ENCODE measurements at regions not wholly inside any gene's neighbourhood (a gene's known extent, or its start where the extent isn't known, plus 50 kb on each side); places are given as distances from the start of the nearest gene placed in this dataset.
"Not testable (repeated sequence)": the region's sequence is repeated elsewhere in the genome, so short reads cannot be mapped to it uniquely, and the experiment has no call there.

DNA sequence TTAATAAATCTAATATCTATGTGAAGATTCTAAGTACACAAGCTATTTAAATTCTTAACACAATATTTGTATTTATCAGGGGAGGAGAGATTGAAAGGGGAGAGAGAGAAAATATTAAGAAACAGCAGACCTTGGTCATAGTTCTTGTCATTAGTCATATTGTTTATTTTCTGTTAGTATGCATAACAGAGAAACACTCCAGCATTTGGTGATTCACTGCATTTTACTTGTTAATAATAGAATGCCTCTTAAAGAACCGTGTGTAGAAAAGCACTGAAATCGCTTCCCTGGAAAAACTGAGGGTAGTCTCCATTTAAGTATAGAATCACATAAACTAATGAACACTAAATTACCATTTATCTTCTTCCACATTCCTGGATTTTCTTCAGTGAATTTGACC is 122.7 kb upstream of the TRPC6 start:
- no peak for DNase-seq
- no peaks in the 10 kb centered on the region for H3K27me3 ChIP-seq (replicated peaks; ENCODE audit: control insufficient read depth, insufficient read depth, low read length)

DNA sequence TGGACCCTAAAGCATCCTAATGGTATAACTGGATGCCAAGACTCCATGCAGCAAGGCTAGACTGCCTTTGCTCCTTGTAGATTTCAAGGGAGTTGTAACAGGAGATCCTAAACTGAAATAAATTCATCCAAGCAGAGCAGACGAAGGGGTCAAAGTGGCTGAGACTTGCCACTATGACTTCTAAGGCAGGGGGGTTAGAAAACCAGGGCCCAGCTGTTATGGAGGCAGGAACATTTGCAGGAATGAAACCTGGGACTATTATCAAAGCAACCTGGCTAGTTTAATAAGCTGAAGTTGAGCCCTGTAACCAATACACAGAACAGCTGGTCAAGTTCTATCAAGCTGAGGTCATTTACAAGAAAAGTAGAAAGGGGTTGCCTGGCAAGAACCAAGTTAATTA is 122.2 kb upstream of the TRPC6 start:
- H3K4me3 Mint-ChIP-seq (ENCODE audit: unreplicated experiment), result no peak overlapping the region
- no peaks in the 10 kb centered on the region for H3K27me3 Mint-ChIP-seq (ENCODE audit: insufficient read depth, unreplicated experiment)
- no peaks in the 10 kb centered on the region for H3K36me3 ChIP-seq (ENCODE audit: control insufficient read depth, insufficient read depth, low read length)
- H3K4me3 ChIP-seq (ENCODE audit: low read depth, low read length), result no peak overlapping the region
- peaks cover 9% of the 10 kb centered on the region for H3K9me3 Mint-ChIP-seq (ENCODE audit: unreplicated experiment)
- TF ChIP-seq, protein P1, sequence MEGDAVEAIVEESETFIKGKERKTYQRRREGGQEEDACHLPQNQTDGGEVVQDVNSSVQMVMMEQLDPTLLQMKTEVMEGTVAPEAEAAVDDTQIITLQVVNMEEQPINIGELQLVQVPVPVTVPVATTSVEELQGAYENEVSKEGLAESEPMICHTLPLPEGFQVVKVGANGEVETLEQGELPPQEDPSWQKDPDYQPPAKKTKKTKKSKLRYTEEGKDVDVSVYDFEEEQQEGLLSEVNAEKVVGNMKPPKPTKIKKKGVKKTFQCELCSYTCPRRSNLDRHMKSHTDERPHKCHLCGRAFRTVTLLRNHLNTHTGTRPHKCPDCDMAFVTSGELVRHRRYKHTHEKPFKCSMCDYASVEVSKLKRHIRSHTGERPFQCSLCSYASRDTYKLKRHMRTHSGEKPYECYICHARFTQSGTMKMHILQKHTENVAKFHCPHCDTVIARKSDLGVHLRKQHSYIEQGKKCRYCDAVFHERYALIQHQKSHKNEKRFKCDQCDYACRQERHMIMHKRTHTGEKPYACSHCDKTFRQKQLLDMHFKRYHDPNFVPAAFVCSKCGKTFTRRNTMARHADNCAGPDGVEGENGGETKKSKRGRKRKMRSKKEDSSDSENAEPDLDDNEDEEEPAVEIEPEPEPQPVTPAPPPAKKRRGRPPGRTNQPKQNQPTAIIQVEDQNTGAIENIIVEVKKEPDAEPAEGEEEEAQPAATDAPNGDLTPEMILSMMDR (IDR thresholded peaks at IDR 0.05; ENCODE audit: insufficient read depth in 1 of 2, low read depth in 1 of 2, low read length in 1 of 2, severe bottlenecking in 1 of 2, unreplicated experiment in 1 of 2), result no peak
- DNase-seq, result no peak
- H3K36me3 Mint-ChIP-seq (ENCODE audit: insufficient read depth, unreplicated experiment), result no peaks in the 10 kb centered on the region
- peaks cover 4% of the 10 kb centered on the region; the same call in 1 of the 2 replicates for H3K4me1 ChIP-seq
- no TSS peak for BruUV-seq (replicated peaks)
- H3K4me1 Mint-ChIP-seq (ENCODE audit: low read depth, unreplicated experiment), result peaks cover 8% of the 10 kb centered on the region
- H3K27me3 ChIP-seq (replicated peaks; ENCODE audit: control insufficient read depth, insufficient read depth, low read length), result no peaks in the 10 kb centered on the region
- no peaks in the 10 kb centered on the region for H3K9me3 ChIP-seq
- intact Hi-C loops (cut with micrococcal nuclease; ENCODE audit: unreplicated experiment), result no loop called here
- ChIA-PET POLR2A (no interaction called here), CTCF (no interaction called here)
- H3K27ac Mint-ChIP-seq (ENCODE audit: unreplicated experiment), result no peak overlapping the region

More for the DNA sequence above, 122.7 kb upstream of the TRPC6 start:
- Histone ChIP-seq H3K4me3 (ENCODE audit: low read depth, low read length) (no peak overlapping the region), H3K36me3 (ENCODE audit: control insufficient read depth, insufficient read depth, low read length) (no peaks in the 10 kb centered on the region), H3K4me1 (peaks cover 4% of the 10 kb centered on the region; the same call in 1 of the 2 replicates), H3K9me3 (no peaks in the 10 kb centered on the region)
- Mint-ChIP-seq H3K4me3 (ENCODE audit: unreplicated experiment) (no peak overlapping the region), H3K27ac (ENCODE audit: unreplicated experiment) (no peak overlapping the region), H3K4me1 (ENCODE audit: low read depth, unreplicated experiment) (peaks cover 8% of the 10 kb centered on the region), H3K36me3 (ENCODE audit: insufficient read depth, unreplicated experiment) (no peaks in the 10 kb centered on the region), H3K27me3 (ENCODE audit: insufficient read depth, unreplicated experiment) (no peaks in the 10 kb centered on the region), H3K9me3 (ENCODE audit: unreplicated experiment) (peaks cover 9% of the 10 kb centered on the region)
- intact Hi-C loops (cut with micrococcal nuclease; ENCODE audit: unreplicated experiment), result no loop called here
- CTCF ChIA-PET, result no interaction called here
- no TSS peak for BruUV-seq (replicated peaks)
- POLR2A ChIA-PET, result no interaction called here
- TF ChIP-seq, protein P1 (IDR thresholded peaks at IDR 0.05; ENCODE audit: insufficient read depth in 1 of 2, low read depth in 1 of 2, low read length in 1 of 2, severe bottlenecking in 1 of 2, unreplicated experiment in 1 of 2), result no peak

DNA sequence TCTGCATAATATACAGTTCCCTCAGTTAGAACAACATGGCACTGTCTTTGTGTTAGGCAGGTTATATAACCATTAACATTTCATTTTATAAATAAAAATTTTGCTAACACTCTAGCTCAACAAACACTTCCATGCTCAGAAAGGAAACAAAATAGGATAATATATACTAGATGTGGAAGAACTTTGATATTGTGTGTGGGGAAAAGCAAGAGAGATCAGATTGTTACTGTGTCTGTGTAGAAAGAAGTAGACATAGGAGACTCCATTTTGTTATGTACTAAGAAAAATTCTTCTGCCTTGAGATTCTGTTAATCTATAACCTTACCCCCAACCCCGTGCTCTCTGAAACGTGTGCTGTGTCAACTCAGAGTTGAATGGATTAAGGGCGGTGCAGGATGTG is 111.1 kb upstream of the TRPC6 start:
- not testable (repeated sequence) for DNase-seq; H3K4me3 ChIP-seq (ENCODE audit: low read depth, low read length)

DNA sequence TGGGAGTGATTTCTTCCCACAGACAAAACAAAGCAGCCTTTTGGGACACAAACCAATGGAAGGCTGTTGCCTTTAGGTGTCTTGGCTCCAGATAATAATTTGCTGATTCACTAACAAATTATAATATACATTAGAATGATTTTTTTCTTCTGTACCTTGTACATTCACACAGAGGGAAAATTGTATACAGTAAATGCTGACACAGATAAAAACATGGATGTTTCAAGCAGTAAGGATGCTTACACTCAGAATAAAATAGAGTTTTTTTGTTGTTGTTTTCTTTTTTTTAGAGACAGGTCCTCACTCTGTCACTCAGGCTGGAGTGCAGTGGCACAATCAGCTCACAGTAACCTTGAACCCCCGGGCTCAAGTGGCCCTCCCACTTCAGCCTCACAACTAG is 109.2 kb upstream of the TRPC6 start:
- DNase-seq, result no peak
- ChIA-PET POLR2A (no interaction called here), CTCF (no interaction called here)
- Histone ChIP-seq H3K27me3 (replicated peaks; ENCODE audit: control insufficient read depth, insufficient read depth, low read length) (no peaks in the 10 kb centered on the region), H3K4me3 (ENCODE audit: low read depth, low read length) (no peak overlapping the region), H3K4me1 (peaks cover 8% of the 10 kb centered on the region), H3K36me3 (ENCODE audit: control insufficient read depth, insufficient read depth, low read length) (no peaks in the 10 kb centered on the region; the same call in 1 of the 2 replicates), H3K9me3 (peaks cover 6% of the 10 kb centered on the region; the same call in 1 of the 2 replicates)
- BruUV-seq (replicated peaks), result no TSS peak
- Mint-ChIP-seq H3K36me3 (ENCODE audit: insufficient read depth, unreplicated experiment) (no peaks in the 10 kb centered on the region), H3K9me3 (ENCODE audit: unreplicated experiment) (peaks cover 35% of the 10 kb centered on the region), H3K27ac (ENCODE audit: unreplicated experiment) (no peak overlapping the region), H3K27me3 (ENCODE audit: insufficient read depth, unreplicated experiment) (no peaks in the 10 kb centered on the region), H3K4me3 (ENCODE audit: unreplicated experiment) (no peak overlapping the region), H3K4me1 (ENCODE audit: low read depth, unreplicated experiment) (no peaks in the 10 kb centered on the region)
- TF ChIP-seq, protein P1 (IDR thresholded peaks at IDR 0.05; ENCODE audit: insufficient read depth in 1 of 2, low read depth in 1 of 2, low read length in 1 of 2, severe bottlenecking in 1 of 2, unreplicated experiment in 1 of 2), result no peak
- intact Hi-C loops (cut with micrococcal nuclease; ENCODE audit: unreplicated experiment), result no loop called here

More for the DNA sequence above, 111.1 kb upstream of the TRPC6 start:
- H3K27me3 Mint-ChIP-seq (ENCODE audit: insufficient read depth, unreplicated experiment); H3K36me3 ChIP-seq (ENCODE audit: control insufficient read depth, insufficient read depth, low read length); H3K27ac Mint-ChIP-seq (ENCODE audit: unreplicated experiment); H3K9me3 ChIP-seq; H3K4me3 Mint-ChIP-seq (ENCODE audit: unreplicated experiment); BruUV-seq (replicated peaks); POLR2A ChIA-PET; H3K36me3 Mint-ChIP-seq (ENCODE audit: insufficient read depth, unreplicated experiment); CTCF ChIA-PET; H3K4me1 ChIP-seq; H3K4me1 Mint-ChIP-seq (ENCODE audit: low read depth, unreplicated experiment); intact Hi-C loops (cut with micrococcal nuclease; ENCODE audit: unreplicated experiment); H3K27me3 ChIP-seq (replicated peaks; ENCODE audit: control insufficient read depth, insufficient read depth, low read length): not testable (repeated sequence)
- peaks cover 16% of the 10 kb centered on the region for H3K9me3 Mint-ChIP-seq (ENCODE audit: unreplicated experiment)

All from Caco-2 (cell line).